Small intestine (tissue), 7 donors: ENCODE measurements at regions not wholly inside any gene's neighbourhood (a gene's known extent, or its start where the extent isn't known, plus 50 kb on each side); places are given as distances from the start of the nearest gene placed in this dataset.
"Not testable (repeated sequence)": the region's sequence is repeated elsewhere in the genome, so short reads cannot be mapped to it uniquely, and the experiment has no call there.

Experiments used
- DNase-seq, 2 donors: peaks; one replicate each; pipeline versions ENCODE4 v3.0.0 to v3.0.0-alpha.2; 2013
- FAIRE-seq: peaks from 2 replicates; lab custom pipeline; 2012; peaks lifted over from hg19 to GRCh38; lab: Jason Lieb, UNC
- H3K27ac ChIP-seq, 3 donors: one replicate each; pipeline ENCODE4 v1.5.1; 2013; ENCODE audit warnings: low read length in 2 of 3, mild to moderate bottlenecking in 2 of 3, control low read depth in 1 of 3, inconsistent platforms in 1 of 3, low read depth in 1 of 3, moderate library complexity in 1 of 3
- H3K27me3 ChIP-seq, 3 donors: one replicate each; pipeline ENCODE4 v1.6.1; 2013; ENCODE audit warnings: low read length in 3 of 3, inconsistent platforms in 1 of 3; ENCODE audit not compliant: control insufficient read depth in 3 of 3, insufficient read depth in 3 of 3
- H3K36me3 ChIP-seq, 3 donors: one replicate each; pipeline ENCODE4 v1.6.1; 2013; ENCODE audit warnings: low read length in 3 of 3, inconsistent platforms in 1 of 3, low read depth in 1 of 3, mild to moderate bottlenecking in 1 of 3, moderate library complexity in 1 of 3; ENCODE audit not compliant: control insufficient read depth in 3 of 3, insufficient read depth in 2 of 3
- H3K4me1 ChIP-seq, 3 donors: one replicate each; pipeline ENCODE4 v1.6.1; 2013; ENCODE audit warnings: low read length in 2 of 3, inconsistent platforms in 1 of 3, low read depth in 1 of 3, mild to moderate bottlenecking in 1 of 3, moderate library complexity in 1 of 3; ENCODE audit not compliant: control insufficient read depth in 3 of 3, insufficient read depth in 2 of 3
- H3K4me3 ChIP-seq, 3 donors: one replicate each; pipeline ENCODE4 v1.5.1; 2013; ENCODE audit warnings: low read length in 3 of 3, control low read depth in 1 of 3, inconsistent platforms in 1 of 3, low read depth in 1 of 3, mild to moderate bottlenecking in 1 of 3, moderate library complexity in 1 of 3
- H3K9me3 ChIP-seq, 2 donors: one replicate each; pipeline ENCODE4 v1.6.1; 2013; ENCODE audit warnings: low read depth in 1 of 2, low read length in 1 of 2; ENCODE audit not compliant: control insufficient read depth in 2 of 2, insufficient read depth in 1 of 2
- WGBS, 3 donors: extraction: QIAGEN DNeasy Blood & Tissue Kit; methylation state at CpG; one replicate each; pipeline ENCODE4 v1.1.7; 2013; 5-methylcytosine and 5-hydroxymethylcytosine counted together
- donor health status: healthy with polysubstance abuse.
- donor health status: control.
- donor health status: control.
- donor health status: Bipolar disorder and iron deficiency.
- donor health status: healthy.

- Histone ChIP-seq H3K36me3 (no peaks in the 10 kb centered on the region), H3K4me1 (no peaks in the 10 kb centered on the region), H3K27me3 (peaks cover 0 to 9% (median 3%) of the 10 kb centered on the region in 3 donors), H3K27ac (no peak overlapping the region), H3K9me3 (no peaks in the 10 kb centered on the region), H3K4me3 (no peak overlapping the region)
- DNase-seq (no peak), FAIRE-seq (no peak)
- WGBS, 3 donors = 53 to 59% (median 56%) methylated on average over 4 of the region's 4 CpGs
These were observed 61.4 kb upstream of the TUBA3E start for GRCh38 chr2:130259594-130259993.

GRCh38 chr2:130258356-130258755 is 60.1 kb upstream of the TUBA3E start:
- Histone ChIP-seq H3K4me3 (no peak overlapping the region), H3K4me1 (no peaks in the 10 kb centered on the region), H3K27me3 (peaks cover 0 to 14% (median 3%) of the 10 kb centered on the region in 3 donors), H3K9me3 (no peaks in the 10 kb centered on the region), H3K36me3 (no peaks in the 10 kb centered on the region), H3K27ac (no peak overlapping the region)
- DNase-seq (no peak), FAIRE-seq (no peak)
- 56 to 61% (median 60%) methylated on average over 3 of the region's 3 CpGs for WGBS, 3 donors

- Histone ChIP-seq H3K36me3 (no peaks in the 10 kb centered on the region), H3K9me3 (no peaks in the 10 kb centered on the region), H3K27ac (no peak overlapping the region), H3K4me1 (no peaks in the 10 kb centered on the region), H3K4me3 (peak overlapping the region in 1 of 3 donors; percentile 31), H3K27me3 (peaks cover 4 to 31% (median 13%) of the 10 kb centered on the region in 3 donors)
- DNase-seq (peak in 1 of 2 donors; percentile 31), FAIRE-seq (no peak)
- WGBS, 3 donors = 18 to 36% (median 28%) methylated on average over 39 to 42 of the region's 42 CpGs
These were observed 54.8 kb upstream of the TUBA3E start for GRCh38 chr2:130252880-130253645.

GRCh38 chr2:130251873-130252620 is 53.8 kb upstream of the TUBA3E start:
- H3K9me3 ChIP-seq = no peaks in the 10 kb centered on the region
- no peak overlapping the region for H3K27ac ChIP-seq
- no peaks in the 10 kb centered on the region for H3K36me3 ChIP-seq
- H3K4me1 ChIP-seq = no peaks in the 10 kb centered on the region
- FAIRE-seq = no peak
- DNase-seq = no peak
- WGBS, 3 donors = 21 to 47% (median 33%) methylated on average over 46 of the region's 46 CpGs
- H3K27me3 ChIP-seq = peaks cover 4 to 31% (median 13%) of the 10 kb centered on the region in 3 donors
- H3K4me3 ChIP-seq = no peak overlapping the region

GRCh38 chr2:130251535-130251872 is 53.3 kb upstream of the TUBA3E start:
- no peaks in the 10 kb centered on the region for H3K9me3 ChIP-seq
- DNase-seq = no peak
- FAIRE-seq = no peak

GRCh38 chr2:130248355-130248754 is 50.1 kb upstream of the TUBA3E start:
- H3K27me3 ChIP-seq = peaks cover 4 to 23% (median 15%) of the 10 kb centered on the region in 3 donors
- not testable (repeated sequence) for H3K9me3 ChIP-seq, FAIRE-seq, H3K36me3 ChIP-seq, H3K4me1 ChIP-seq, DNase-seq, H3K4me3 ChIP-seq, H3K27ac ChIP-seq
- 86 to 90% (median 89%) methylated on average over 13 of the region's 13 CpGs for WGBS, 3 donors

More at GRCh38 chr2:130251535-130251872, 53.3 kb upstream of the TUBA3E start:
- WGBS, 3 donors = 28 to 52% (median 35%) methylated on average over 3 of the region's 3 CpGs
- no peaks in the 10 kb centered on the region for H3K36me3 ChIP-seq
- H3K27me3 ChIP-seq = peaks cover 4 to 31% (median 13%) of the 10 kb centered on the region in 3 donors
- H3K4me3 ChIP-seq = no peak overlapping the region
- no peaks in the 10 kb centered on the region for H3K4me1 ChIP-seq
- no peak overlapping the region for H3K27ac ChIP-seq
